SK-N-SH (cell line): ENCODE measurements at regions not wholly inside any gene's neighbourhood (a gene's known extent, or its start where the extent isn't known, plus 50 kb on each side); places are given as distances from the start of the nearest gene placed in this dataset.

Experiments
- CTCF ChIA-PET: fragments of 300-600, 350-600 bp; formaldehyde crosslinking; extraction: SDS; loops from one replicate; lab custom pipeline; 2021; lab: Yijun Ruan, JAX
- POLR2A ChIA-PET: fragments of 350-600 bp; sonication (Branson Sonifier 250); formaldehyde crosslinking; extraction: SDS; loops from one replicate; lab custom pipeline; 2020; ENCODE audit warnings: antibody characterized with exemption, inconsistent platforms; lab: Yijun Ruan, JAX
- DNase-seq: peaks from one replicate; pipeline ENCODE4 v3.0.0; 2012
- H2AFZ ChIP-seq: fragments of 200-600 bp; sonication (generic); 2 replicates; pipeline ENCODE4 v1.8.1; 2016; ENCODE audit warnings: antibody characterized with exemption, mild to moderate bottlenecking, low read depth
- H3F3A ChIP-seq: fragments of 200-600 bp; sonication (generic); replicated peaks from 2 replicates; pipeline ENCODE3; 2016; ENCODE audit warnings: antibody characterized with exemption, mild to moderate bottlenecking; ENCODE audit not compliant: insufficient read depth
- H3K27ac ChIP-seq, 2 experiments: fragments of 200-500 bp in 1 of 2; fragments of 200-600 bp in 1 of 2; sonication (Bioruptor generic) in 1 of 2; sonication (generic), shearing (Covaris generic) in 1 of 2; 2 replicates each; pipeline versions ENCODE4 v1.5.1 to v1.6.1; 2014 to 2016; ENCODE audit warnings: low read depth in 2 of 2, inconsistent platforms in 1 of 2, low read length in 1 of 2, mild to moderate bottlenecking in 1 of 2, mixed read lengths in 1 of 2
- H3K27me3 ChIP-seq: fragments of 200-600 bp; sonication (generic), shearing (Covaris generic); 2 replicates; pipeline ENCODE4 v1.6.1; 2016; ENCODE audit warnings: mixed run types; ENCODE audit not compliant: insufficient read depth
- H3K36me3 ChIP-seq, 2 experiments: fragments of 200-500 bp in 1 of 2; fragments of 200-600 bp in 1 of 2; sonication (Bioruptor generic) in 1 of 2; sonication (generic) in 1 of 2; replicated peaks in 1 of 2; 2 replicates each; pipeline versions ENCODE3 to v1.5.1; 2014 to 2016; ENCODE audit warnings: low read length in 1 of 2, mild to moderate bottlenecking in 1 of 2; ENCODE audit not compliant: insufficient read depth in 2 of 2, control insufficient read depth in 1 of 2
- H3K4me1 ChIP-seq, 2 experiments: fragments of 200-500 bp in 1 of 2; fragments of 200-600 bp in 1 of 2; sonication (Bioruptor generic) in 1 of 2; sonication (generic), shearing (Covaris generic) in 1 of 2; 2 replicates each; pipeline versions ENCODE4 v1.5.1 to v1.6.1; 2014 to 2016; ENCODE audit warnings: low read depth in 1 of 2, low read length in 1 of 2, mixed run types in 1 of 2; ENCODE audit not compliant: insufficient read depth in 2 of 2, control insufficient read depth in 1 of 2
- H3K4me2 ChIP-seq: fragments of 200-600 bp; sonication (generic), shearing (Covaris generic); 2 replicates; pipeline ENCODE4 v1.6.1; 2017; ENCODE audit warnings: mixed run types
- H3K4me3 ChIP-seq, 2 experiments: fragments of 200-500 bp in 1 of 2; fragments of 200-600 bp in 1 of 2; sonication (Bioruptor generic) in 1 of 2; sonication (generic), shearing (Covaris generic) in 1 of 2; 2 replicates each; pipeline versions ENCODE4 v1.5.1 to v1.8.1; 2014 to 2016; ENCODE audit warnings: low read depth in 2 of 2, inconsistent platforms in 1 of 2, low read length in 1 of 2, mild to moderate bottlenecking in 1 of 2, mixed read lengths in 1 of 2, moderate library complexity in 1 of 2
- H3K79me2 ChIP-seq: fragments of 200-600 bp; sonication (generic); 2 replicates; pipeline ENCODE4 v1.8.1; 2017; ENCODE audit warnings: mild to moderate bottlenecking; ENCODE audit not compliant: insufficient read depth
- H3K9ac ChIP-seq: fragments of 200-600 bp; sonication (generic); 2 replicates; pipeline ENCODE4 v1.6.1; 2017; ENCODE audit warnings: mixed run types
- H3K9me2 ChIP-seq: fragments of 200-600 bp; sonication (generic); 2 replicates; pipeline ENCODE4 v1.6.1; 2017; ENCODE audit warnings: mixed run types
- H3K9me3 ChIP-seq: fragments of 200-600 bp; sonication (generic); 2 replicates; pipeline ENCODE4 v1.6.1; 2017; ENCODE audit warnings: mixed run types, mild to moderate bottlenecking, moderate library complexity
- H4K20me1 ChIP-seq: fragments of 200-600 bp; sonication (generic); 2 replicates; pipeline ENCODE4 v1.6.1; 2017; ENCODE audit warnings: mild to moderate bottlenecking, mixed run types; ENCODE audit not compliant: insufficient read depth
- EP300 ChIP-seq, 2 experiments: IDR thresholded peaks; 2 replicates each; pipeline versions ENCODE4 v1.4.0 to v1.6.1; 2012; ENCODE audit warnings: borderline replicate concordance in 1 of 2, low read depth in 1 of 2, low read length in 1 of 2
- EZH2phosphoT487 ChIP-seq: fragments of 200-600 bp; sonication (generic); IDR thresholded peaks from 2 replicates; pipeline ENCODE4 v1.6.1; 2017; ENCODE audit warnings: low read depth, mixed run types, mild to moderate bottlenecking, antibody characterized with exemption, moderate library complexity, borderline replicate concordance
- GATA2 ChIP-seq: sonication (generic); formaldehyde crosslinking; IDR thresholded peaks from 2 replicates; pipeline ENCODE4 v1.5.0; 2020; ENCODE audit warnings: mild to moderate bottlenecking, missing genetic modification reagents
- JUND ChIP-seq: IDR thresholded peaks from 2 replicates; pipeline ENCODE4 v1.4.0; 2012
- MEF2A ChIP-seq: IDR thresholded peaks from 2 replicates; pipeline ENCODE4 v1.4.0; 2012; ENCODE audit warnings: low read depth, borderline replicate concordance
- MXI1 ChIP-seq: IDR thresholded peaks from 2 replicates; pipeline ENCODE4 v1.6.1; 2012; ENCODE audit warnings: mild to moderate bottlenecking, low read depth, low read length, improper control_type of control experiment
- RAD21 ChIP-seq: IDR thresholded peaks from 2 replicates; pipeline ENCODE4 v1.6.1; 2012; ENCODE audit warnings: mild to moderate bottlenecking, low read length
- RFX5 ChIP-seq: IDR thresholded peaks from 2 replicates; pipeline ENCODE4 v1.6.1; 2012; ENCODE audit warnings: mild to moderate bottlenecking, improper control_type of control experiment, low read length
- RXRA ChIP-seq: IDR thresholded peaks from 2 replicates; pipeline ENCODE4 v1.4.0; 2012; ENCODE audit warnings: low read depth, mild to moderate bottlenecking, borderline replicate concordance
- SIN3A ChIP-seq: IDR thresholded peaks from 2 replicates; pipeline ENCODE4 v1.6.1; 2012; ENCODE audit warnings: low read depth, mild to moderate bottlenecking, low read length, moderate library complexity, borderline replicate concordance
- TAF1 ChIP-seq: IDR thresholded peaks from 2 replicates; pipeline ENCODE4 v1.6.1; 2012; ENCODE audit warnings: low read depth, mild to moderate bottlenecking, low read length, moderate library complexity, borderline replicate concordance
- TCF12 ChIP-seq: IDR thresholded peaks from 2 replicates; pipeline ENCODE4 v1.4.0; 2012
- YY1 ChIP-seq: IDR thresholded peaks from 2 replicates; pipeline ENCODE4 v1.4.0; 2012; ENCODE audit warnings: low read depth, mild to moderate bottlenecking
- WGBS: methylation state at CpG from one replicate; pipeline ENCODE4 v1.1.6; 2017; ENCODE audit warnings: low lambda C conversion rate; 5-methylcytosine and 5-hydroxymethylcytosine counted together
- TF ChIP-seq, protein P1 (sequence below): fragments of 200-600 bp; sonication (generic); IDR thresholded peaks from 2 replicates; pipeline ENCODE4 v1.6.1; 2017; ENCODE audit warnings: antibody characterized with exemption, mild to moderate bottlenecking, moderate library complexity
- TF ChIP-seq, protein P2 (sequence below): fragments of 150-350 bp; IDR thresholded peaks from 2 replicates; pipeline ENCODE4 v1.6.1; 2017; ENCODE audit warnings: antibody characterized with exemption, low read length, low read depth, borderline replicate concordance
- TF ChIP-seq, protein P3 (sequence below): IDR thresholded peaks from 2 replicates; pipeline ENCODE4 v1.4.0; 2012; ENCODE audit warnings: low read depth
- TF ChIP-seq, protein P4 (sequence below): IDR thresholded peaks from 2 replicates; pipeline ENCODE4 v1.4.0; 2012; ENCODE audit warnings: low read depth, borderline replicate concordance

DNA sequence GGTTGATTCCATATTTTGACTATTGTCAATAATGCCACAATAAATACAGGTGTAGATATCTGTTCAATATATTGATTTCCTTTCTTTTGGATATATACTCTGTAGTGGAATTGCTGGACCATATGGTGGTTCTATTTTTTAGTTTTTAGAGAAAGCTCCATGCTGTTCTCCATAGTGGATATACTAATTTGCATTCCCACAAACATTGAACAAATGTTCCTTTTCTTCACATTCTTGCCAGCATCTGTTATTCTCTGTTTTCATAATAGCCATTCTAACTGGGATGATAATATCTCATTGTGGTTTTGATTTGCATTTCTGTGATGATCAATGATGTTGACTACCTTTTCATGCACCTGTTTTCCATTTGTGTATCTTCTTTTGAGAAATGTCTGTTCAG is 973.7 kb downstream of the REEP3 start (continued):
- TF ChIP-seq, protein P1, sequence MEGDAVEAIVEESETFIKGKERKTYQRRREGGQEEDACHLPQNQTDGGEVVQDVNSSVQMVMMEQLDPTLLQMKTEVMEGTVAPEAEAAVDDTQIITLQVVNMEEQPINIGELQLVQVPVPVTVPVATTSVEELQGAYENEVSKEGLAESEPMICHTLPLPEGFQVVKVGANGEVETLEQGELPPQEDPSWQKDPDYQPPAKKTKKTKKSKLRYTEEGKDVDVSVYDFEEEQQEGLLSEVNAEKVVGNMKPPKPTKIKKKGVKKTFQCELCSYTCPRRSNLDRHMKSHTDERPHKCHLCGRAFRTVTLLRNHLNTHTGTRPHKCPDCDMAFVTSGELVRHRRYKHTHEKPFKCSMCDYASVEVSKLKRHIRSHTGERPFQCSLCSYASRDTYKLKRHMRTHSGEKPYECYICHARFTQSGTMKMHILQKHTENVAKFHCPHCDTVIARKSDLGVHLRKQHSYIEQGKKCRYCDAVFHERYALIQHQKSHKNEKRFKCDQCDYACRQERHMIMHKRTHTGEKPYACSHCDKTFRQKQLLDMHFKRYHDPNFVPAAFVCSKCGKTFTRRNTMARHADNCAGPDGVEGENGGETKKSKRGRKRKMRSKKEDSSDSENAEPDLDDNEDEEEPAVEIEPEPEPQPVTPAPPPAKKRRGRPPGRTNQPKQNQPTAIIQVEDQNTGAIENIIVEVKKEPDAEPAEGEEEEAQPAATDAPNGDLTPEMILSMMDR = no peak
- TF ChIP-seq MXI1 = no peak

DNA sequence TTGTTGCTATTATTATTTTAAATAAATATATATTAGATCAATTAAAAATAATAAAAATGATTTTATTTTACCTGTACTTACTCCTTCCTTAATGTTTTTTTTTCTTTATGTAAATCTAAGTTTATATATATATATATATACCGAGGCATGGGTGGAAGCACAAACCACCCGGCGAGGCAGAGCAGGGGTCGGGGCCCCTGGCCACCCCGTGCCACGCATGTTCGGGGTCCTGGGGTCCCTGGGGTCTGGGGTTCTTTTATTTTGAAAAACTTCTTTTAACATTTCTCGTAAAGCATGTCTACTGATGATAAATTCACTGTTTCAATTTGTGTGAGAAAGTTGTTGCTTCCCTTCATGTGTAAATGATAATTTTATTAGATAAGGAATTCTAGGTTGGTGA is 976.1 kb downstream of the REEP3 start:
- 59% methylated on average over 8 of the region's 8 CpGs for WGBS

More for the DNA sequence above, 976.1 kb downstream of the REEP3 start:
- no peak for DNase-seq
- no peak overlapping the region for H2AFZ ChIP-seq
- H3K27me3 ChIP-seq = no peaks in the 10 kb centered on the region
- no peak overlapping the region for H3K27ac ChIP-seq
- ChIA-PET CTCF (no interaction called here), POLR2A (no interaction called here)
- no peak overlapping the region for H3K4me3 ChIP-seq
- no peaks in the 10 kb centered on the region for H3K36me3 ChIP-seq
- no peaks in the 10 kb centered on the region for H3K79me2 ChIP-seq
- H4K20me1 ChIP-seq = no peaks in the 10 kb centered on the region
- TF ChIP-seq TCF12 (no peak), JUND (no peak), EZH2phosphoT487 (no peak), RFX5 (no peak), SIN3A (no peak), EP300 (IDR thresholded peaks at IDR 0.05; ENCODE audit: borderline replicate concordance in 1 of 2, low read depth in 1 of 2, low read length in 1 of 2) (no peak), GATA2 (no peak), RAD21 (no peak), RXRA (no peak), MEF2A (no peak), MXI1 (no peak), YY1 (no peak), TAF1 (no peak)
- TF ChIP-seq, protein P2, sequence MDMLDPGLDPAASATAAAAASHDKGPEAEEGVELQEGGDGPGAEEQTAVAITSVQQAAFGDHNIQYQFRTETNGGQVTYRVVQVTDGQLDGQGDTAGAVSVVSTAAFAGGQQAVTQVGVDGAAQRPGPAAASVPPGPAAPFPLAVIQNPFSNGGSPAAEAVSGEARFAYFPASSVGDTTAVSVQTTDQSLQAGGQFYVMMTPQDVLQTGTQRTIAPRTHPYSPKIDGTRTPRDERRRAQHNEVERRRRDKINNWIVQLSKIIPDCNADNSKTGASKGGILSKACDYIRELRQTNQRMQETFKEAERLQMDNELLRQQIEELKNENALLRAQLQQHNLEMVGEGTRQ = no peak
- TF ChIP-seq, protein P3, sequence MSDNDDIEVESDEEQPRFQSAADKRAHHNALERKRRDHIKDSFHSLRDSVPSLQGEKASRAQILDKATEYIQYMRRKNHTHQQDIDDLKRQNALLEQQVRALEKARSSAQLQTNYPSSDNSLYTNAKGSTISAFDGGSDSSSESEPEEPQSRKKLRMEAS = no peak
- TF ChIP-seq, protein P1 = no peak
- TF ChIP-seq, protein P4, sequence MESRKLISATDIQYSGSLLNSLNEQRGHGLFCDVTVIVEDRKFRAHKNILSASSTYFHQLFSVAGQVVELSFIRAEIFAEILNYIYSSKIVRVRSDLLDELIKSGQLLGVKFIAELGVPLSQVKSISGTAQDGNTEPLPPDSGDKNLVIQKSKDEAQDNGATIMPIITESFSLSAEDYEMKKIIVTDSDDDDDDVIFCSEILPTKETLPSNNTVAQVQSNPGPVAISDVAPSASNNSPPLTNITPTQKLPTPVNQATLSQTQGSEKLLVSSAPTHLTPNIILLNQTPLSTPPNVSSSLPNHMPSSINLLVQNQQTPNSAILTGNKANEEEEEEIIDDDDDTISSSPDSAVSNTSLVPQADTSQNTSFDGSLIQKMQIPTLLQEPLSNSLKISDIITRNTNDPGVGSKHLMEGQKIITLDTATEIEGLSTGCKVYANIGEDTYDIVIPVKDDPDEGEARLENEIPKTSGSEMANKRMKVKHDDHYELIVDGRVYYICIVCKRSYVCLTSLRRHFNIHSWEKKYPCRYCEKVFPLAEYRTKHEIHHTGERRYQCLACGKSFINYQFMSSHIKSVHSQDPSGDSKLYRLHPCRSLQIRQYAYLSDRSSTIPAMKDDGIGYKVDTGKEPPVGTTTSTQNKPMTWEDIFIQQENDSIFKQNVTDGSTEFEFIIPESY = no peak
- H3K9me3 ChIP-seq = no peaks in the 10 kb centered on the region
- no peaks in the 10 kb centered on the region for H3F3A ChIP-seq
- no peak overlapping the region for H3K4me2 ChIP-seq
- no peak overlapping the region for H3K9ac ChIP-seq
- no peaks in the 10 kb centered on the region for H3K4me1 ChIP-seq
- H3K9me2 ChIP-seq = no peaks in the 10 kb centered on the region
